Astrocyte of the cerebellum (primary cell): ENCODE measurements at regions not wholly inside any gene's neighbourhood (a gene's known extent, or its start where the extent isn't known, plus 50 kb on each side); places are given as distances from the start of the nearest gene placed in this dataset.
A peak's percentile ranks its signal among the peaks of the same experiment; 100 is the strongest.

Source experiments
- DNase-seq: peaks from one replicate; pipeline ENCODE4 v3.0.0-alpha.2; 2011; ENCODE audit warnings: low read depth
- H3K4me3 ChIP-seq: 2 replicates; pipeline ENCODE4 v1.5.1; 2011; ENCODE audit warnings: mild to moderate bottlenecking, low read depth, low read length, moderate library complexity
- in situ Hi-C: cut with HindIII; loops from 2 replicates; pipeline ENCODE4 v1.10.0; 2017; ENCODE audit warnings: low sequenced_read_pairs
- TF ChIP-seq, protein P1 (sequence below): IDR thresholded peaks from 2 replicates; pipeline ENCODE4 v1.5.1; 2012; ENCODE audit warnings: low read length, low read depth, moderate library complexity, mild to moderate bottlenecking; ENCODE audit errors: missing control alignments

DNA sequence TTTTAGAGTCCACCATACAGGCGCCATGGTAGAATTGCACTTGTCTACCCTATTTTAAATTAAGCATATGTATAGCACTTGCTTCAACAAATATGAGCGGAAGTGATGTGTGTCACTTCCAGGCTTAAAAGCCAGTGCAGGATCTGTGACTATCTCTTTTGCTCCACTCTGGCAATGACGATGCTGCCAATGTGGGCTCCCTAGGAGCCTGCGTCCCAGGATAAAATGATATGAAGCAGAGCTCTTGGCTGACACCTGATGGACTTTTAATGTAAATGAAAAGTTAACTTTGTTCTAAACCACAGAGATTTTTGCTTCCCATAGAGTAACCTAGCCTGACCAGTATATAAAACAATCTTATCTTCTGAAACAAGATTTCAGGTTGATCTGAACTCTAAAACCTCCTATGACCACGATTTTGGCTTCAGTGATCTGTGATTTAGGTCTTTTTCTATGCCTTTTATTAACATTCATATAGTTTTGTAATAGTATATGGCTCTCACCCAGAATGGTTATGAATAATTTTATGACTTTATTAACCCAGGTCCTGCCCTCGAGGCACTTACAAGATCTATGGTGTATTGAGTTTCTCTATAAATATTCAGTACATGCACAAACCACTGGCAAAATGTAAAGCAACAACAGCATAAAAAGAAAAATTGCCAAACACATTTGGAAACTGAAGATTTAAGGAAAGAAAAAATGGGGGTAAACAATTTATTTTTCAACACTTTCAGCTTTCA is 422.5 kb upstream of the PIK3C3 start:
- no peak overlapping the region for H3K4me3 ChIP-seq
- TF ChIP-seq, protein P1, sequence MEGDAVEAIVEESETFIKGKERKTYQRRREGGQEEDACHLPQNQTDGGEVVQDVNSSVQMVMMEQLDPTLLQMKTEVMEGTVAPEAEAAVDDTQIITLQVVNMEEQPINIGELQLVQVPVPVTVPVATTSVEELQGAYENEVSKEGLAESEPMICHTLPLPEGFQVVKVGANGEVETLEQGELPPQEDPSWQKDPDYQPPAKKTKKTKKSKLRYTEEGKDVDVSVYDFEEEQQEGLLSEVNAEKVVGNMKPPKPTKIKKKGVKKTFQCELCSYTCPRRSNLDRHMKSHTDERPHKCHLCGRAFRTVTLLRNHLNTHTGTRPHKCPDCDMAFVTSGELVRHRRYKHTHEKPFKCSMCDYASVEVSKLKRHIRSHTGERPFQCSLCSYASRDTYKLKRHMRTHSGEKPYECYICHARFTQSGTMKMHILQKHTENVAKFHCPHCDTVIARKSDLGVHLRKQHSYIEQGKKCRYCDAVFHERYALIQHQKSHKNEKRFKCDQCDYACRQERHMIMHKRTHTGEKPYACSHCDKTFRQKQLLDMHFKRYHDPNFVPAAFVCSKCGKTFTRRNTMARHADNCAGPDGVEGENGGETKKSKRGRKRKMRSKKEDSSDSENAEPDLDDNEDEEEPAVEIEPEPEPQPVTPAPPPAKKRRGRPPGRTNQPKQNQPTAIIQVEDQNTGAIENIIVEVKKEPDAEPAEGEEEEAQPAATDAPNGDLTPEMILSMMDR = peak; percentile 33
- no peak for DNase-seq
- in situ Hi-C loops = no loop called here

GRCh38 chr18:41530970-41531369 is 424.1 kb upstream of the PIK3C3 start:
- no peak for DNase-seq
- in situ Hi-C loops = no loop called here
- TF ChIP-seq, protein P1 = no peak
- H3K4me3 ChIP-seq = no peak overlapping the region

GRCh38 chr18:41529093-41529492 is 425.9 kb upstream of the PIK3C3 start:
- TF ChIP-seq, protein P1 = no peak
- in situ Hi-C loops = no loop called here
- H3K4me3 ChIP-seq = no peak overlapping the region
- DNase-seq = no peak

DNA sequence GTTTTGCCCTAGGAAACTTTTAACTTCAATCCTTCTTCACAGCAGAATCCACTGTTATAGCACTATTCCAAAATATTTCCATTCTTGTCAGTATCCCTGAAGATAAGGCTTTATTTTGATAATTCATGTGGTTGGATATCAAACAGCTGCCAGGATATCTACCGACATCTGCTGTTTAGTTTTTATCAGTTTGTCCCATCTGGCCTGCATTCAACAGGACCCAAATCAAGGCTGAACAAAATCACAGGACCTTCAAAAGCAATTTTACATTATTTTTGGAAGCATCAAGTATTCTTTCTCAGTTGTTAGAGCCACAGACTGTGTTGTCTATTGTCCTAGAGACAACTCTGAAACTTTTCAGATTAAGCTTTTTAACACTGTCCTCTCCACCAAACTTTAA is 429.0 kb upstream of the PIK3C3 start:
- no peak overlapping the region for H3K4me3 ChIP-seq
- in situ Hi-C loops = no loop called here
- no peak for DNase-seq
- TF ChIP-seq, protein P1 = no peak

DNA sequence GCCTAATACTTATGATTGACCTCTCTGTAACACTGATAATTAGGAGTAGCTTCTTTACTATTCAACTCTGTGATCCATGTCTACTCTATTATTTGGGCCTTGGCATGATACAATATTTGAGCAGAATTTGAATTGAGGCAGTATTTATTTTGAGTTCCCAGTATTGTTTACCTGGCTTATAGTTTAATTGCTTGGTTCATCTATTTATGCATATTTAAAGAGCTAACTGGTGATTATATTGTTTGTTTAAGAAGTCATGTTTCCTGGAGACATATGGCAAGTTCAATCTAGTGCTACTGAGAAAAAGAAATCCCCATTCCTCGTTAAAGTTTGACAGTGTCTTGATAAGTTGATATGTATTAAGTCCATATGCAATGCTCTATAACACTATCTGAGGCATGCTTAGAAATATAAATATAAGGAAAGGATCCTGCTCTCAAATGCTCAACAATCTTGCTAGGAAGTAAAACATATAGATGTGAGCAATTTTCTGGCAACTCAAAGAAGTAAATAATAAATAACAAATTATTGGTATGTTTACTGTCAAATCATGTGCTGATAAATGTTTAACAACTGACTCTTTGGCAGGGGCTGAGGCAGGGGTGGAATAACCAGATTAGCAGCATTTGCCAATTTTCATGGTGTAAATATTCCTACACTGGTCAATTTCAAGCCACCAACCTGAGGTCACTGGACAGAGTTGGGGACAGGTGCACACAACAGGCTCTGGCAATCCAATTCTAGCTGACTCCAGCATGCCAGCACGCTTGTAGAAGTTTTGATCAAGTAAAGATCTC is 430.2 kb upstream of the PIK3C3 start:
- in situ Hi-C loops = no loop called here
- DNase-seq = no peak

DNA sequence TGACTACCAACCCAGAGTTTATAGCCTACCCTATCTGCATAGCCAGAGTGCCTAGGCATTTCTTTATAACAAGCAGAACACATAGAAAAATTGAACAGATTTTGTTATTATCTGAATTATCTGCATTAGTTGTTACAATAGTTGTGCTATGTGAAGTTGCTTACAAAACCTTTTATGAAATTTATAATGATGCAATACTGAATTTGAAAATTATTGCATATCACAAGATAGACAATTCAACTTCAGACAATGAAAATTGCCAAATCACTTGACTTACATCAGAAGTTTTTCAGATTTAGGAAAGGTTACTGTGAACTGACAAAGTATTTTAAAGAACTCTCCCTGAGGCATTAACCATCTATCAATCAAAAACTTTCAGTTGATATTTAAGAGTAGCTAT is 437.9 kb upstream of the PIK3C3 start:
- TF ChIP-seq, protein P1 = no peak
- H3K4me3 ChIP-seq = no peak overlapping the region
- no peak for DNase-seq
- in situ Hi-C loops = no loop called here

More for the DNA sequence above, 430.2 kb upstream of the PIK3C3 start:
- no peak overlapping the region for H3K4me3 ChIP-seq
- TF ChIP-seq, protein P1 = no peak
